HL-60/S4 treated with retinoic acid at 250 ng/mL for 4 days and 3 days (cell line): ENCODE measurements at regions not wholly inside any gene's neighbourhood (a gene's known extent, or its start where the extent isn't known, plus 50 kb on each side); places are given as distances from the start of the nearest gene placed in this dataset.
"Not testable (repeated sequence)": the region's sequence is repeated elsewhere in the genome, so short reads cannot be mapped to it uniquely, and the experiment has no call there.

Experiments
- in situ Hi-C: fragments of 300-500 bp; cut with MboI; formaldehyde crosslinking; loops from 2 replicates; pipeline ENCODE4 v1.7.0; 2022; ENCODE audit warnings: low sequenced_read_pairs

DNA sequence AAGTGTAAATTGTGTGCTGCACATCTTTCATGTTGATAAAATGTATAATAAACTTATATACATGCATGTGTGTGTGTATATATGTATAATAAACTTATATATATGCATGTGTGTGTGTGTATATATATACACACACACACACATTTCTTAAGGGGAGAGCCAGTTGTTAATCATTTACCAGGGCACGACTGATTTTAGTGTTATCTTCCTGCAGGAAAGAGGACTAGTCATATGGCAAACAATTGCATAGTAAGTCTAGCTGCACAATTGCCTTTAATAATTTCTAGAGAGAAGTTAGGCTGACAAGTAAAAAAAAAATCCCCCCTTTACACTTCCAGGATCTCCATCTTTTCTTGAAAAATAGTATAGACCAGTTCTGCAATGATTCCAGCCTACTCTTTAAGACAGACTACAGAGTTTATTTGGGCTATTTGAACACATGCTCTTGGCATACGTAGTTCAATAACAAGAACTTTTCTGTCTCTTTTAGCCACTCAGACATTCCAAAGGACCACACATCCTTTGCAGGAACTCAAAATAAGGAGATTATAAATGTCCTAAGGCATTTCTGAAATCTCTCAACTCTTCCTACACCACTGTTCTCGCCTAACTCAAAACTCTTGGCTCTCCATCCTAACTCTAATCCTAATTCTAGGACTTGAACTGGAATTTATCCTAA lies 163.6 kb upstream of the SETMAR start:
- in situ Hi-C loops = no loop called here

- in situ Hi-C loops = no loop called here
These were observed 162.2 kb upstream of the SETMAR start for GRCh38 chr3:4140921-4141320.

GRCh38 chr3:4147556-4148118 lies 155.5 kb upstream of the SETMAR start:
- in situ Hi-C loops = no loop called here

GRCh38 chr3:4149296-4149695 lies 153.9 kb upstream of the SETMAR start:
- in situ Hi-C loops = no loop called here

- in situ Hi-C loops = no loop called here
These were observed 152.4 kb upstream of the SETMAR start for GRCh38 chr3:4150816-4151215.

GRCh38 chr3:4151859-4152258 lies 151.3 kb upstream of the SETMAR start:
- in situ Hi-C loops = no loop called here

DNA sequence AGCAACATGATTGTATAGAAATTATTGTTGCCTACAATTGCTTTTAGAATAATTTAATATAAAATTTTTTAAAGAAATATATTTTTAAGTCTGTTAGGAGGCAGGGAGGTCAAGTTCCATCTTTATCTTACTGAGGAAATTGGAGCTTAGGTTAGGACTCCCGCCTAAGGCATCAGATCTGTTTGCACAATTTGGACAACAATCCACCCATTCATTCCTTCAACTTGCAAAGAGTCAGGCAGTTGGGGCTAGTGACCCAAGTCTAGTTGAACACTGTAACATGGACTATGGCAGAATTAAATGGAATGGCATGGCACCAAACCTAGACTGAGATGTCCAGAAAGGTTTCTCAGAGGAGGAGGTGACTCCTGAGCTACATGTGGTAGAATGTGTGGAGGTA lies 149.4 kb upstream of the SETMAR start:
- in situ Hi-C loops = no loop called here

DNA sequence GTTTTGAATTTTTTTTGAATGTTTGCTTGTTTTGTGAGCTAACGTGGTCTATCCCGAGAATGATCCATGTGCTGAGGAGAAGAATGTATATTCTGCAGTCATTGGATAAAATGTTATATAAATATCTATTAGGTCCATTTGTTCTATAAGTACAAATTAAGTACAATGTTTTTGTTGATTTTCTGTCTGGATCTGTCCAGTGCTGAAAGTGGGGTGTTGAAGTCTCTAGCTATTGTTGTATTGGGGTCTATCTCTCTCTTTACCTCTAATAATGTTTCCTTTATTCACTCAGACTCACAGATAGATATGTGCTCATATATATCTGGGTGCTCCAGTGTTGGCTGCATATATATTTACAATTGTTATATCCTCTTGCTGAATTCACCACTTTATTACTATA lies 144.8 kb upstream of the SETMAR start:
- in situ Hi-C loops = no loop called here

- in situ Hi-C loops = no loop called here
These were observed 141.1 kb upstream of the SETMAR start for GRCh38 chr3:4162096-4162495.

DNA sequence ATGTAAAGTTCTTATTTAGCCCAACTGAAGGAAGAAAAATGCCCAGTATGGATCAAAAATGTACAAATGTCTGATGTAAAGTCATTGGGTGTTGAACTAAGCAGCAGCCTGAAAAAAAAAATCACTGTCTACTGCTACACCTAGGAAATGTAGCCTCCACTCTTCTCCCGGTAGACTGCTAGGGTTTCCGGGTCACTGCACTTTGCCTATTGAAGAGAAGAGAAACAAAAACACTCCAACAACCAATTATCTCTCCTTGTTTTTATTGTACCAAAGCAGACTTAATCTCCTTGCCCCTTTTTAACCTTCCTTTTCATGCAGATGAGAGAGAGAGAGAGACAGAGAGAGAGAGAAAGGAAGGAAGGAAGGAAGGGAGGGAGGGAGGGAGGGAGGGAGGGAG lies 140.2 kb upstream of the SETMAR start:
- in situ Hi-C loops = no loop called here

GRCh38 chr3:4166540-4166939 lies 136.6 kb upstream of the SETMAR start:
- in situ Hi-C loops = no loop called here

DNA sequence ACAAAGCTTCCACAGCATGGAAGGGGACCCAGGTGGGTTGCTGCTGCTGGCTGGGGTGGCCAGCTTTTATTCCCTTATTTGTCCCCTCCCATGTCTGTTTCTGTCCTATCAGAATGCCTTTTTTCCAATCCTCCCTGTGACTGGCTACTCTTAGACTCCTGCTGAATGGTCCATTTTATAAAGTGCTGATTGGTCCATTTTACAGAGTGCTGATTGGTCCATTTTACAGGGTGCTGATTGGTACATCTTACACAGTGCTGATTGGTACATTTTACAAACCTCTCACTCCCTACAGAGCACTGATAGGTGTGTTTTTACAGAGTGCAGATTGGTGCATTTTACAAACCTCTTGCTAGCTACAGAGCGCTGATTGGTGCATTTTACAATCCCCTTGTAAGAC lies 135.9 kb upstream of the SETMAR start:
- in situ Hi-C loops = not testable (repeated sequence)

DNA sequence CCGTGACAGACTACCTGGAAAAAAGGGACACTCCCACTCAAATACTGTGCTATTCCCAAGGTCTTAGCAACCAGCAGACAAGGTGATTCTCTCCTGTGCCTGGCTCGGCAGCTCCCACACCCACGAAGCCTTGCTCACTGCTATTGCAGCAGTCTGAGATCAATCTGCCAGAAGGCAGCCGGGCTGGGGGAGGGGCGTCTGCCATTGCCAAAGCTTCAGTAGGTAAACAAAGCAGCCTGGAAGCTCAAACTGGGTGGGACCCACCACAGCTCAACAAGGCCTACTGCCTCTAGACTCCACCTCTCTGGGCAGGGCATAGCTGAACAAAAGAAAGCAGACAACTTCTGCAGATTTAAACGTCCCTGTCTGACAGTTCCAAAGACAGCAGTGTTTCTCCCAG lies 128.4 kb upstream of the SETMAR start:
- in situ Hi-C loops = no loop called here

GRCh38 chr3:4191971-4192370 lies 111.2 kb upstream of the SETMAR start:
- in situ Hi-C loops = no loop called here

DNA sequence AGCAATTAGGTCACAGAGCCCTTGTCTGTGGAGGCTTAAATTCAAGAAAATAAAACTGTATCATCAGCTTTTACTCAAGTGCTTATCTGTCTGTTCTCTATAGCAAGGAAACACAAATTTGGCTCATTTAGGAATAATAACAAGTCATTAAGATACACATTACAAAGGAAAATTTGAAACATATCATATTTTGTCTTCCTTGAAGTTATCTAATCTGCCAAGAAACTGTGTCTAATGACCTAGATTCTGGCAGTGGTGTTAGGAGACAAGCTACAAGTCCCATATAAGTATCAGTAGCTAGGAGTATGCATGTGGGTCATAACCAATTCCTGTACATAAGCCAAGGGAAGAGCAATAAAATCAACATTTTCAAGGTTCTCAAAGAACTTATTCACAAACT lies 108.2 kb upstream of the SETMAR start:
- in situ Hi-C loops = no loop called here

GRCh38 chr3:4196506-4197147 lies 106.5 kb upstream of the SETMAR start:
- in situ Hi-C loops = no loop called here

DNA sequence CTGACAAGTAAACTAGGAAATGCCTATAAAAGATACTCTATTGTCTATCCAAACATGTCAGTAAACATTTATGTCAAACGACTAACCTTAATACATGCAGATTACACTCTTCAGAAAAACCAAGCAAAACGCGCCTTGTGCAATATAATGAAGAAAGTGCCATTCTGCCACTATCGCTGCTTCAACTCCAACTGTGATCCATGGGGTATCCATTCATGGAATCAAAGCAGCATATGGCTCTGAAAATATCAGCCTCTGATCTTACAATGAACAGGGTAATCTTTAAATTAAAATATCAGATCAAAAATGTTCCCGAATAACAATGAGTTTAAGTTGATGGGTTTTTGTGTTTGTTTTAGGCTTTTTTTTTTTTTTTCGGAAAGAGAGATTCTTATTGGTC lies 105.5 kb upstream of the SETMAR start:
- in situ Hi-C loops = no loop called here

DNA sequence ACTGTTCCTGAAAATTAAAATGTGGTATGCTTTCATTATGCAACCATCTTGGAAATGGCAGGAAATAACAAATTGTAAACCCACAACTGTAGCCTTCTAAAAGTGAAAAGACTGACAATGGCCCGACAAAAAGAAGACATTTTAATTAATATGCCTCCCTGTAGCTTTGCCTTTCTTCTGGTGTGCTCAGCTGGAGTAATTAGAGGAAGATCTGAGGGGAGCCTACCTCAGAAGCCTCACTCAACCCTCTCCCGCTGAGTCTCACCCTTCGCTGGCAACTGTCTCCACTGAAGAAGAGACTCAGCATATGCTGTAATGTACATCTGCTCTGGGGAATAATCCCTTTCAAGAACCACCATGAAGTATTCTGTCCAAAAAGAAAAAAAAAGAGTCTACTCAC lies 104.7 kb upstream of the SETMAR start:
- in situ Hi-C loops = no loop called here

DNA sequence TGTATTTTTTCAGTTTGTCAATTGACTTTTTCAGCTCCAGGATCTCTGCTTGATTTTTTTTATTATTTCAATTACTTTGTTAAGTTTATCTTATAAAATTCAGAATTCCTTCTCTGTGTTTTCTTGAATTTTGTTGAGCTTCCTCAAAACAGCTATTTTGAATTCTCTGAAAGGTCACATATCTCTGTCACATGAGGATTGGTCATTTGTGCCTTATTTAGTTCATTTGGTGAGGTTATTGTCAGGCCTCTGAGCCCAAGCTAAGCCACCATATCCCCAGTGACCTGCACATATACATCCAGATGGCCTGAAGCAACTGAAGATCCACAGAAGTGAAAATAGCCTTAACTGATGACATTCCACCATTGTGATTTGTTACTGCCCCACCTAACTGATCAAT lies 98.4 kb upstream of the SETMAR start:
- in situ Hi-C loops = not testable (repeated sequence)

- in situ Hi-C loops = no loop called here
These were observed 95.5 kb upstream of the SETMAR start for GRCh38 chr3:4207672-4208071.

DNA sequence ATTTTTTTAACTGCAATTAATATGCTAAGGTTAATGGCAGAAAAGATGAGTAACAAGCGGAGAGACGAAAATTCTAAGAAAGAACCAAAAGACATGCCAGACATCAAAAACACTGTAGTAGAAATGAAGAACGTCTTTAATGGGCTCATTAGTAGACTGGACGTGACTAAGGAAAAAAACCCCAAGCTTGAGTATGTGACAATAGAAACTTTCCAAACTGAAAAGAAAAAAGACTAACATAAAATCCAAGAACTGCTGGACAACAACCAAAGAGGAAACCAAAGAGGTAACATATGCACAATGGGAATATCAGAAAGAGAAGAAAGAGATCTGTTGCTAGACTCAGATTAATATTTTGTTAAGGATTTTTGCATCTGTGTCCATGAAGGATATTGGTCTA lies 94.6 kb upstream of the SETMAR start:
- in situ Hi-C loops = no loop called here

DNA sequence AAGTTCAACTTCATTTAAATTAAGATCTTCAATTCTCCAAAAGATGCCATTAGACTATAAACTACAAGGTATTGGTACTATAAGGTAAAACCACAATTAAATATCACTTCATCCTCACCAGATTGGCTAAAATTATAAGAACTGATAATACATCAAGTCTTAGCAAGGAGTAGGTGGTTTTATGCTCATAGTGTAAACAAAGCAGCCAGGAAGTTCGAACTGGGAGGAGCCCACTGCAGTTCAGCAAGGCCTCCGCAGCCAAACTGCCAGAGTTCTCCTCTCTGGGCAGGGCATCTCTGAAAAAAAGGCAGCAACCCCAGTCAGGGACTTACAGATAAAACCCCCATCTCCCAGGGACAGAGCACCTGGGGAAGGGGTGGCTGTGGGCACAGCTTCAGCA lies 91.6 kb upstream of the SETMAR start:
- in situ Hi-C loops = no loop called here

DNA sequence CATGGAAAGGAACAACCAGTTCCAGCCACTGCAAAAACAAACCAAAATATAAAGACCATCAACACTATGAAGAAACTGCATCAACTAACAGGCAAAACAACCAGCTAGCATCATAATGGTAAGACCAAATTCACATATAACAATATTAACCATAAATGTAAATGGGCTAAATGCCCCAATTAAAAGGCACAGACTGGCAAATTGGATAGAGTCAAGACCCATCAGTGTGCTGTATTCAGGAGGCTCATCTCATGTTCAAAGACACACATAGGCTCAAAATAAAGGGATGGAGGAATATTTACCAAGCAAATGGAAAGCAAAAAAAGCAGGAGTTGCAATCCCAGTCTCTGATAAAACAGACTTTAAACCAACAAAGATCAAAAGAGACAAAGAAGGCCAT lies 89.7 kb upstream of the SETMAR start:
- in situ Hi-C loops = not testable (repeated sequence)
